PC-3 (cell line): ENCODE measurements at regions not wholly inside any gene's neighbourhood (a gene's known extent, or its start where the extent isn't known, plus 50 kb on each side); places are given as distances from the start of the nearest gene placed in this dataset.
A peak's percentile ranks its signal among the peaks of the same experiment; 100 is the strongest.

Experiments used
- EZH2 ChIP-seq: fragments of 300-600 bp; sonication (generic); IDR thresholded peaks from one replicate; pipeline ENCODE4 v1.6.1; 2017; ENCODE audit warnings: antibody characterized with exemption, mild to moderate bottlenecking, low read length; ENCODE audit not compliant: unreplicated experiment
- EZH2phosphoT487 ChIP-seq: fragments of 300-600 bp; sonication (generic); IDR thresholded peaks from 2 replicates; pipeline ENCODE4 v1.6.1; 2018; ENCODE audit warnings: mild to moderate bottlenecking, antibody characterized with exemption, low read length, borderline replicate concordance
- TF ChIP-seq, protein P1 (sequence below): fragments of 300-600 bp; sonication (generic); conservative IDR thresholded peaks from 2 replicates; pipeline ENCODE4 v1.5.1; 2017; ENCODE audit warnings: antibody characterized with exemption, low read depth, mild to moderate bottlenecking, low read length

DNA sequence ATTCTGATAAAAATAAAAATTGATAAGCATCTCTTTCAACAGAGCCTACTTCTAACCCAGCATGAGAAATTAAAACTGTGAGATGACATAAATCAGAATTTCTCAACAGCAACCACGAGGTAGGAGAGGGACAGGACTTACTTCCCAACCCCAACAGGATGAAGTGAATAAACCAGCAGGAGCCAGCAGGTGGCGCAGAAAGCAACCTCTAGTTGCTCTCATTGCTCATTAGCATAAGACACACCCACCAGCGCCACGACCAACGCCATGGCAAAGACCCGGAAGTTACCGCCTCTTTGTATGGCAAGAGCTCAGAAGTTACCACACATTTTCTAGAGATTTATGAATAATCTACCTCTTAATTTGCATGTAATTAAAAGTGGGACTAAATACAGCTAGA lies 189.4 kb upstream of the CDH8 start:
- TF ChIP-seq, protein P1, sequence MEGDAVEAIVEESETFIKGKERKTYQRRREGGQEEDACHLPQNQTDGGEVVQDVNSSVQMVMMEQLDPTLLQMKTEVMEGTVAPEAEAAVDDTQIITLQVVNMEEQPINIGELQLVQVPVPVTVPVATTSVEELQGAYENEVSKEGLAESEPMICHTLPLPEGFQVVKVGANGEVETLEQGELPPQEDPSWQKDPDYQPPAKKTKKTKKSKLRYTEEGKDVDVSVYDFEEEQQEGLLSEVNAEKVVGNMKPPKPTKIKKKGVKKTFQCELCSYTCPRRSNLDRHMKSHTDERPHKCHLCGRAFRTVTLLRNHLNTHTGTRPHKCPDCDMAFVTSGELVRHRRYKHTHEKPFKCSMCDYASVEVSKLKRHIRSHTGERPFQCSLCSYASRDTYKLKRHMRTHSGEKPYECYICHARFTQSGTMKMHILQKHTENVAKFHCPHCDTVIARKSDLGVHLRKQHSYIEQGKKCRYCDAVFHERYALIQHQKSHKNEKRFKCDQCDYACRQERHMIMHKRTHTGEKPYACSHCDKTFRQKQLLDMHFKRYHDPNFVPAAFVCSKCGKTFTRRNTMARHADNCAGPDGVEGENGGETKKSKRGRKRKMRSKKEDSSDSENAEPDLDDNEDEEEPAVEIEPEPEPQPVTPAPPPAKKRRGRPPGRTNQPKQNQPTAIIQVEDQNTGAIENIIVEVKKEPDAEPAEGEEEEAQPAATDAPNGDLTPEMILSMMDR = peak; percentile 60
- TF ChIP-seq EZH2 = no peak
- TF ChIP-seq EZH2phosphoT487 = no peak
